Femur (tissue), 1 donor: ENCODE measurements at regions not wholly inside any gene's neighbourhood (a gene's known extent, or its start where the extent isn't known, plus 50 kb on each side); places are given as distances from the start of the nearest gene placed in this dataset.
"Not testable (repeated sequence)": the region's sequence is repeated elsewhere in the genome, so short reads cannot be mapped to it uniquely, and the experiment has no call there.

Experiments
- DNase-seq: peaks from one replicate; pipeline ENCODE4 v3.0.0-alpha.2; 2017

- no peak for DNase-seq
Observed at GRCh38 chr15:69903470-69904469, 193.9 kb downstream of the TLE3 start.

GRCh38 chr15:69906256-69907185 is 191.2 kb downstream of the TLE3 start:
- DNase-seq: no peak

DNA sequence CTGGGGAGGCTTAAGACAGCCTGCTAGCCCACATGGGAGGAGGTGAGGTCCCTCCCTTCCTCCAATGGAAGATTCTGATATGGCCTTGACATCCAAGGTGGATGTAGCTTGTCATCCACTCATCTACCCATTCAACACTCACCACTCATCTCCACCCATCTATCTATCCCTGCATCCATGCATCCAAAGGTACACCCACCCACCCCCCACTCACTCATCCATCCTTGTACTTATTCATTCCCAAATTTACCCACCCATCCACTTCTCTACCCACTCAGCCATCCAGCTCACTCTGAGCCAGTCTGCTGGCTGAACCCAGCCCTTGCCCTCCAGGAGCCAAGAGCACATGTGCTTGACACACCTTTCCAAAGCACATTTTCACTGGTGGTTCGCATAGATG is 189.7 kb downstream of the TLE3 start:
- no peak for DNase-seq

DNA sequence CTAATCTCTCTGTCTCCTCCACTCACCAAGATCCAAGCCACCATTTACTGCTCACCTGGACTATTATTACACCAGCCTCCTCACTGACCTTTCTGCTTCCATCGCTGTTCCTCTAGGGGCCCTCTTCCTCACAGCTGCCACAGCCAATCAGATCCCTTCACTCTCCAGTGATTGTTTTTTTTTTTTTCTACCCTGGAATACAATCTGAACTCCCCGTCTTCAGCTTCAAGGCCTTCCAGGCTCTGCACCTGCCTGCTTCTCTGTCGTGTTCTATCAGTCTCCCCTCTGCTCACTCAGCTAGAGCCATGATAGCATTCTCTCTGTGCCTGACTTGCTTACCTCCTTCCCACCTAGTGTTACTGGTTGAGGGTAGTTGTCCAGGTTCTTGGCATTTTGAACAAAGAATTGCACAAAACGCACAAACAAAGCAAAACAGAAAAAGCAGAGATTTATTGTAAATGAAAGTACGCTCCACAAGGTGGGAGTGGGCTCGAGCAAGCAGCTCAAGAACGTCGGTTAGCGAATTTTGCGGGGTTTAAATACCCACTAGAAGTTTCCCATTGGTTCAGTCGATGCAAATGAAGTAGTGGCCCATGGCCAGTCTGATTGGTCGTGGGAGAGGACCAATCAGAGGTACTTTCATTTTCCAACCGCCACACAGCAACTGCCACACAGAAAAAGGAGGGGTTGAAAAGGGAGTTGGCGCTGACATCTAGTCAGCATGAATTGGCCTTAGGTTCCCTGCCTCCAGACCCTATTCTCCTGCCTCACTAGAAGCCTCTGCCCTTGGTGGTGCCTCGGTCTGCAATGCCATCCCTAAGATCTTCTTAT is 188.9 kb downstream of the TLE3 start:
- no peak for DNase-seq

- DNase-seq: no peak
Observed at GRCh38 chr15:69909719-69910444, 187.8 kb downstream of the TLE3 start.

- no peak for DNase-seq
Observed at GRCh38 chr15:69910514-69910913, 187.2 kb downstream of the TLE3 start.

GRCh38 chr15:69912116-69912515 is 185.6 kb downstream of the TLE3 start:
- DNase-seq: peak; percentile 1

DNA sequence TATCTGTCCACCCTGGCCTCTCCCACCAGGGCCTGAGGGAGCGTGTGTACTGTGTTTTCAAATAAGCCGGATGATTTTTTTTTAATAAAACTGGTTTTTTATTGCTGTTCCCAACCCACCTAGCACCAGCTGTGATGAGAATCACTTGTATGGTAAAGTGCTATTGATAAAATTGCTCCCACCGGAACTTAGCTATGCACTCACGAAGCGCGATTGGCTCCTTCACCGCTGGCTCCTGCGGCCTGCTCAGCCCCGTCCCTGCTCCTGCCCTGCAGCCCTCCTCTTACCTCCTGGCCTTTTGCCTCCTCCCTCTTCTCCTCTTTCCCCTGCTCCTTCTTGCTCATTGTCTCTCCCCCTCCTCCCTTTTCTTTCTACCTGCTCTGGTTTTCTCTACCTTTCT is 183.7 kb downstream of the TLE3 start:
- DNase-seq: no peak

DNA sequence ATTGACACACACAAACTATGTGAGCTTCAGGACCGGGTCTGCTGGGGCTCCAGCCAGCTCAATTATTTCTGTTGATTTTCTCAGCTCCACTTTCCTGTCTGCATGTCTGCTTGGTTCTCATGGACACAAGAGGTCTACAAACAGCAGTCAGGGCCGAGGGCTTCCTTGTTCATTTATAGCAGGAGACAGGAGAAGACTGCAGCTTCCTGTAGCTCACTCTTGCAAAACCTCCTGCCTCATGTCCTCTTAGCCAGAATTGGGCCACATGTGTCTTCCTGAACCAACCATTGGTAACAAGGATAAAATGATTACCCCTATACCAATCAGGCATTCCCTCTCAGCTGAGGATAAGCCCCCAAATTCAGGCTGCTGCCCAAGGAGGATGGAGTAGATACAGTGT is 182.8 kb downstream of the TLE3 start:
- no peak for DNase-seq

DNA sequence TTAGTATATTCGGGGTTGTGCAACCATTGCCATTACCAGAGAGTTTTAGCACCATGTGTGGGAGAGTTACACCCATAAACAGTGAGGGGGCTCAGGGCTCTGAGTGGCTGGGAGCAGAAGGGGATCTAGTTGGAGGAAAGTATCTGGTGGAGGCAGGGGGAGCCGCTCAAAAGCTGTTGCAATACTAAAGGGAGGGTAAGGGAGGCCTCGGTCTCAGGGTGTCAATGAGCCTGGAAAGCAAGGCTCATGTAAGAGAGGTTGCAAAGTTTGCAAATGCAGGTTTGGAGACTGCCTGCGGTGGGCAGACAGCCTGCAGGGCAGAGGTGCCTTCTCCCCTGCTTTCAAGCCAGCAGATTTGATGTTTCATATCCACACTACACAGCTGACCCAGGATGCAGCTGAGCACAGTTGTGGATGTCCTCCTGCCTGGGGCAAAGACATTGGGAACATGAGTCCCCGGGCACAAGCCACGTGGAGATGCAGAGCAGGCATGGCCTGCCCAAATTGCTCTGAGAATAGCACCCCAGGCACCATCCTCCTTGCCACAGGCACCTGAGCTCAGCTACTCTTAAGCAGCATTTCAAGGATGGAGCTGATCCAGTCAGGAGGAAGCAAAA is 181.4 kb downstream of the TLE3 start:
- no peak for DNase-seq

- peak; percentile 1 for DNase-seq
Observed at GRCh38 chr15:69917056-69917455, 180.7 kb downstream of the TLE3 start.

DNA sequence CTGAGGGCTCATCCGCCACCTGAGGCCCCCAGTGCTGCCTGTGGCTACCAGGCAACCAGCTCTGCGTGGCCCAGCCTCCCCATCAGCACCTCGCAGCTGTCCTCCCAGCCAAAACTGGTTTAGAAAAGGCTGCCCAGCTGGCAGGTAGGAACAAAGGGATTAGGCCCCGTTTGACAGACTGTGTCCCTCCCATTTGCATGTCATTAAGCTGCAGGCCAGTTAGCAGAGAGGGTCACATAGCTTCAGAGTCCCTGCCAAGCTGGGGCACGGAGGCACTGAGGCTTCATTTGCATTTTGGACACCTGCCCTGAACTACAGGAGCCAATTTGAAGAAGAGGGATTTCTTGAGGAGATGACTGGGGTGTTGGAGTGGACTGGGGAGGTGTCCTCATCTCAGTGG is 177.9 kb downstream of the TLE3 start:
- DNase-seq: no peak

DNA sequence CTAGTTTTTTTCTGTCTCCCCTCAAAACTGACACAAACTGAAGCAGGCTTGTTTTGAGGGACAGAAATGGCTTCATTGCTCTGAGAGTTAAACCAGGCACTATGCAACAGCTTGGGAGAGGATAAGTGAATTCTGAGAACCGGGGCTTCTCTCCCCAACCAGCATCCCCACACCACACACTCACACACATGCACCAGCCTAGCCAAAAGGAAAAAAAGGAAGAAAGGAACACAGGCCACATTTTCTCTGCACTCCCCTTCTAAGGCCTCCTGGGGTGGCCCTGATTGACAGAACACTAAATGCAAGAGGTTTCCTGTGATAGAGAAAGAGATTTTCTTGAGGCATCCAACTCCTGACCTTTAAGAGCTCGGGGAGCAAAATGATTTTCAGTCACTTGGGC is 177.5 kb downstream of the TLE3 start:
- DNase-seq: no peak

DNA sequence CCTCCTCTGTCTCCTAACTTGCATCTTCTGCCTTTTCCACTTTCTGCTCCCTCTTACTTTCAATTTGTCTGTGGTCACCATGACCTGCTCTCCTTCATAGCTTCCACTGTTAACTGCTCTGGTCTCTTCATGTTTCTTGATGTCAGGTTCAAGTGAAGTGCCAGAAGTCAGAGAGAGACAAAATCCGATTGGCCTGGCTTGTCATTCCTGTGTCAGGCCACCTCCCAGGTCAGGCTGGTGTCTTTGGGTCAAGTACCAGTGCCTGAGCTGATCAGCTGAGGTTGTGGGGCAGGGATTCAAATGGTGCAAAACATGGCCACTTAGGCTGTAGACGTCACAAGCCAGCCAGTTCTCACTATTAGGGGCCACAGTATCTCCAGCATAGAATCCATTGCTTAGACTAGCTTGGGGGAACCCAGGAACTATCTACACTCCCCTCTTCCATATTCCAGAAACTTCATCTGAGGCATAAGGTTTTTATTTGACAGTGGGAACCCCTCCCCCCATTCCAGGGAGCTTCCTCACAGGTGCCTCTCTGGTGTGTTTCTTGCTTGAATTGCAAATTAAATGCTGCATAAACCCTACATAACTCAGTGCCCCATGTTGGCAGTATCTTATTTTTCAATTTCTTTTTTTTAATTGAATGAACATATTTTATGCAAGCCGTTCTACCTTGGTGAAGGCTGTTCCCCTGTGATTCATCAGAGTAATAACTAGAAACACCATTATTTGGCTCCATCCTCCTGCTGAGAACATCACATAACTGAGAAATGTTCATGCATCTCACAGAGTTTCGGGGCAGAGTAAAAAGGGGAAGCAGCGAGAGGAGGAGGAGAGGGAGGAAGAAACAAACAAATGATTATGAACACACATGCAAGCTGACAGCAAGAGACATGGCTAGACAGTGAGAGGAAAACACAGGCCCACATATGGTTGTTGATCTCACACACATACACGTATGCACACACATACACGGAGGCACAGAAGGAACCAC is 175.8 kb downstream of the TLE3 start:
- no peak for DNase-seq

DNA sequence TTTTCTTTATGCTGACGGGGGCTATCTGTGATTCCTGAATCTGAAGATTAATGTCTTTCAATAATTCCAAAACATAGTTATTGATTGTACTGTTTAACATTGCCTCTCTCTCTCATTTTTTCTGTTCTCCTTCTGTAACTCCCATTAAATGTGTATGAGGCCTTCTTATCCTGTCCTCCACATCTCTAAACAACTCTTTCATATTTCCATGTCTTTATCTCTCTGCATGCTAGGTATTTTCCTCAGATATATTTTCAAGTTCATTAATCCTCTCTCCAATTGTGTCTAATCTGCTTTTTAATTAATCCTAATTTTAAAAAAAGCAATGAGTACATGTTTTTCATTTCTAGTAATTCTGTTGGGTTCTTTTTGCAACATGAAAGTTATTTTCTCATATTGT is 173.2 kb downstream of the TLE3 start:
- no peak for DNase-seq

GRCh38 chr15:69926006-69926405 is 171.7 kb downstream of the TLE3 start:
- DNase-seq: no peak

- DNase-seq: no peak
Observed at GRCh38 chr15:69926721-69927120, 171.0 kb downstream of the TLE3 start.

DNA sequence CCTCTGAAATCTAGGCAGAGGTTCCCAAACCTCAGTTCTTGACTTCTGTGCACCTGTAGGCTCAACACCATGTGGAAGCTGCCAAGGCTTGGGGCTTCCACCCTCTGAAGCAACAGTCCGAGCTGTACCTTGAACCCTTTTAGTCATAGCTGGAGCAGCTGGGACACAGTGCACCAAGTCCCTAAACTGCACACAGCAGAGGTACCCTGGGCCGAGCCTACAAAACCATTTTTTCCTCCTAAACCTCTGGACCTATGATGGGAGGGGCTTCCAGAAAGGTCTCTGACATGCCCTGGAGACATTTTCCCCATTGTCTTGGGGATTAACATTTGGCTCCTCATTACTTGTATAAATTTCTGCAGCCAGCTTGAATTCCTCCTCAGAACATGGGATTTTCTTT is 168.8 kb downstream of the TLE3 start:
- not testable (repeated sequence) for DNase-seq

DNA sequence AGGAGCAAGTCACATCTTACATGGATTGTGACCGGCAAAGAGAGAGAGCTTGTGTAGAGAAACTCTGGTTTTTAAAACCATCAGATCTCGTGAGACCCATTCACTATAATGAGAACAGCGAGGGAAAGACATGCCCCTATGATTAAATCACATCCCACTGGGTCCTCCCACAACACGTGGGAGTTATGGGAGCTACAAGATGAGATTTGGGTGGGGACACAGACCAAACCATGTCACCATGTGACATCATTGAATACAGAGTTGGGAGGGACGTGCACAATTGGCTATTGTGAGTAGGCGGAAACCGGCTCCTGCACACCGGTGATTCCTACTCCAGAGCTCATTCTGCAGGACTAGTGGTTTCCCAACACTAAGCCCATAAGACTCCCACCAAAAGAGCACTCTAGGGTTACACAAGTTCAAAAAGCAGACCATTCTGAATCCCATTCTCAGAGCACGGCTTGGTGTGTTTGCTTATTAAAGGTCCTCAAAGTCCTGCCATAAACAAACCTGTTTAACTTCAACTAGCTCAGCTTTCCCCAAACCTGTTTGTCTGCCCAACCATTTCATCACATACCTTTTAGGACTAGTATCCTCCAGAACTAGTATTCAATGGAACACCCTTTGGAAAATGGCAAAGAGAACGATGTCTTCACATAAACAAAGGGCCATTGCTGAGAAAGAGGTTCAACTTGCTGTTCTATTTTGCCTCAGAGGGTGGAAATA is 167.6 kb downstream of the TLE3 start:
- no peak for DNase-seq

DNA sequence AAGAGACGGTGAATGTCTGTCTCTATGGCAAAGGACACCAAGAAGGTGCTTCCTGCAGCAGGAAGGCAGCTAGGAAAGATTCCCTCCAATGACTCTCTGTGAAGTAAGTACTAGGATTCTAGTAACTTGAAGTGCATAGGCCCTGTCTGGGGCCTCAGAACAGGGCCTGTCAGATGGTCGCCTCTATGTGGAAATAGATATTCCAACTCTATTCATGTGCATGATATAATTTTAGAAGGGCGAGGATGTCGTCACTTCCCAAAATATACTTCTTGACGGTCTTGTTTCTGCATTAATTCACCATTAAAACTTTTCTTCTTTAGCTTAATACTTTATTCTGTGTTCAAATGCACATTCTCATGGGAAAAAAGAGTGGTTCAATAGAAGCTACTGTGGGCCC is 167.0 kb downstream of the TLE3 start:
- DNase-seq: no peak
